Mammary epithelial cell (primary cell): ENCODE measurements at regions not wholly inside any gene's neighbourhood (a gene's known extent, or its start where the extent isn't known, plus 50 kb on each side); places are given as distances from the start of the nearest gene placed in this dataset.

Experiments
- EZH2 ChIP-seq: IDR thresholded peaks from 2 replicates; pipeline ENCODE4 v1.6.1; 2012; ENCODE audit warnings: low read length, inconsistent platforms, borderline replicate concordance
- TF ChIP-seq, protein P1 (sequence below), 2 donors: IDR thresholded peaks in 1 of 2; conservative IDR thresholded peaks in 1 of 2; 2 replicates each; pipeline ENCODE4 v1.5.1; 2011 to 2012; ENCODE audit warnings: inconsistent platforms in 2 of 2, low read length in 2 of 2, mild to moderate bottlenecking in 2 of 2, control low read depth in 1 of 2, low read depth in 1 of 2; ENCODE audit not compliant: insufficient read depth in 1 of 2; ENCODE audit errors: extremely low read depth in 1 of 2

DNA sequence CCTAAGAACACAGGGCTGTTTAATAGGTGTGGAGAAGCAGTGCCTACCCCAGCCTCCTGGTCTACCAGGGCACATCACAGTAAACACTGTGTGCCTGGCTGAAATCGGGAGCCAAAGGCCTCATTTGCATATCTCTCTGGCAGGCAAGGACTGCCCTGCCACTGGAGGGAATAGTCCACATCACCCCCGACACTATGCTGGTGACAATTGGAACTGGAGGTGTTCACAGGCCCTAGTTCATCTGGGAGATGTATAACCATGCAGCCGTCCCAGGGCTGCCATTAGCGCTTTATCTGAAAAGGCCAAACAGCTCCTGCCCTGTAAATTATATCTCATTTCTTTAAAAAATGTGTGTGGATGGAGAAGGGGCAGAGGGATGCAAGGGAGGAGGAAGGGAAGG, 150.3 kb downstream of the LINC00237 start:
- TF ChIP-seq, protein P1, sequence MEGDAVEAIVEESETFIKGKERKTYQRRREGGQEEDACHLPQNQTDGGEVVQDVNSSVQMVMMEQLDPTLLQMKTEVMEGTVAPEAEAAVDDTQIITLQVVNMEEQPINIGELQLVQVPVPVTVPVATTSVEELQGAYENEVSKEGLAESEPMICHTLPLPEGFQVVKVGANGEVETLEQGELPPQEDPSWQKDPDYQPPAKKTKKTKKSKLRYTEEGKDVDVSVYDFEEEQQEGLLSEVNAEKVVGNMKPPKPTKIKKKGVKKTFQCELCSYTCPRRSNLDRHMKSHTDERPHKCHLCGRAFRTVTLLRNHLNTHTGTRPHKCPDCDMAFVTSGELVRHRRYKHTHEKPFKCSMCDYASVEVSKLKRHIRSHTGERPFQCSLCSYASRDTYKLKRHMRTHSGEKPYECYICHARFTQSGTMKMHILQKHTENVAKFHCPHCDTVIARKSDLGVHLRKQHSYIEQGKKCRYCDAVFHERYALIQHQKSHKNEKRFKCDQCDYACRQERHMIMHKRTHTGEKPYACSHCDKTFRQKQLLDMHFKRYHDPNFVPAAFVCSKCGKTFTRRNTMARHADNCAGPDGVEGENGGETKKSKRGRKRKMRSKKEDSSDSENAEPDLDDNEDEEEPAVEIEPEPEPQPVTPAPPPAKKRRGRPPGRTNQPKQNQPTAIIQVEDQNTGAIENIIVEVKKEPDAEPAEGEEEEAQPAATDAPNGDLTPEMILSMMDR (conservative IDR thresholded peaks at IDR 0.05 in 1 of 2, IDR thresholded peaks at IDR 0.05 in 1 of 2; ENCODE audit: extremely low read depth in 1 of 2, insufficient read depth in 1 of 2, low read depth in 1 of 2, low read length in 2 of 2) = no peak
- no peak for TF ChIP-seq EZH2
